ENCODE measurements at regions not wholly inside any gene's neighbourhood (a gene's known extent, or its start where the extent isn't known, plus 50 kb on each side); places are given as distances from the start of the nearest gene placed in this dataset.

DNA sequence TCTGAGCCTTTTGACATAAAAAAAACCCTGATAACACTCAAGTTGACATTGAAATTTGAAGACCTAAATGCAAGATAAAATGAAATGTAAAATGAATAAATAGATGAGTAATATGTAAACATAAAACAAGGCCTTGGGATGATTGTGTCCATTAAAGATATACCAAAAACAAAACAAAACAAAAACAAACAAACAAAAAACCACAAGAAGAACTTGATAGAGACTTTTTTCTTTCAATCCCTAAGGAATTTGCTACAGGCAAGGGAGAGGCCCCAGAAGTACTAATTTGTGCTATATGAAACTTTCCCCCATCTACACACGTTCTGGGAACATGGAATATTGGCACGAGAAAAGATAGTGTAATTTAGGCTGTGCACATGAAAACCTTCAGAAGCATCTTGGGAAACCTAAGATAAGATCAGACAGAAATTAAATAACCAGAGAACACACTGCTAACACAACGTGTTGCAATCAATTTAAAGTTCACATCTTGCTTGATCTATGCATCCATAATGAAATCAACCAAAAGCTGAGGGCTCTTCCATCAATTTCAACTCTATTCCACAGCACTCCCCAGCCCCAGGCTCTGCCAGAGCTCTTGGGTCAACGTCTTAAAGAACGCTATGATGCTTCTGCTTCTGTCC is 201.1 kb upstream of the RREB1 start:
- Histone ChIP-seq H3K27me3 (ENCODE audit: insufficient read depth, low read length, poor library complexity) (no peaks in the 10 kb centered on the region), H2BK15ac (replicated peaks; ENCODE audit: low read depth) (no peak overlapping the region), H3K18ac (ENCODE audit: low read length) (no peak overlapping the region), H3K23ac (ENCODE audit: low read length) (no peak overlapping the region), H3K36me3 (ENCODE audit: control insufficient read depth, insufficient read depth, low read length) (no peaks in the 10 kb centered on the region), H3K9ac (ENCODE audit: low read length) (no peak overlapping the region), H2BK120ac (ENCODE audit: low read depth, low read length) (no peak overlapping the region), H4K8ac (ENCODE audit: low read depth, low read length) (no peak overlapping the region), H3K79me1 (ENCODE audit: low read length) (no peaks in the 10 kb centered on the region), H3K4me1 (ENCODE audit: control insufficient read depth, low read depth, low read length) (peaks cover 2% of the 10 kb centered on the region), H3K4ac (ENCODE audit: low read depth, low read length) (no peak overlapping the region), H3K27ac (ENCODE audit: low read depth, low read length) (no peak overlapping the region), H2AK5ac (ENCODE audit: low read length) (no peak overlapping the region), H4K5ac (ENCODE audit: low read length) (no peak overlapping the region), H3K56ac (ENCODE audit: low read length) (no peak overlapping the region), H3K4me2 (ENCODE audit: low read length) (no peak overlapping the region), H3K4me3 (ENCODE audit: low read length) (no peak overlapping the region), H2BK5ac (ENCODE audit: low read length) (no peak overlapping the region), H3K79me2 (ENCODE audit: control insufficient read depth, insufficient read depth, low read length) (no peaks in the 10 kb centered on the region)
- no peak for DNase-seq
- no CpG with 5 or more reads among the region's 5 CpGs for WGBS (ENCODE audit: extremely low coverage, insufficient coverage, low lambda C conversion rate)

DNA sequence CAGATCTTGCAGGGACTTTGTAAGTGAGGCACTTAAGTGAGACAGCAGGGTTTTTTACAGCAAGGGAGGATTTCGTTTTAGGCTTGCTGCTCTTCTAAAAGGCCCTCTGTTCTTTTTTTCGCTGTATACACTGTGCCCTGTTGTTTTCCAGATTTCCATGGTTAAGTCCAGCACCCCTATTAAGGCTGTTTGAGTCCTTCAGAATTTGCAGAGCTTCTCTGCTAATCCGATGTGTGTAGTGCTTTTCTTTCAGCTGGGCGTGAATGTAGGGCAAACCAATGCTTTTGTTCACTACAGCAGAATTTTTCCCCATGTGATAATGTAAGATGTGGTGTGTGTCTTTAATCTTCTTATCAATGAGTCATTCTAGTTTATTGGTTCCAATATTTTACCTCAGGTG is 200.5 kb upstream of the RREB1 start:
- no peak overlapping the region for H3K23ac ChIP-seq (ENCODE audit: low read length)
- H3K9ac ChIP-seq (ENCODE audit: low read length) = no peak overlapping the region
- no peak overlapping the region for H3K27ac ChIP-seq (ENCODE audit: low read depth, low read length)
- no peaks in the 10 kb centered on the region for H3K79me1 ChIP-seq (ENCODE audit: low read length)
- DNase-seq = no peak
- no peak overlapping the region for H3K4me2 ChIP-seq (ENCODE audit: low read length)
- H2BK15ac ChIP-seq (replicated peaks; ENCODE audit: low read depth) = no peak overlapping the region
- H3K4ac ChIP-seq (ENCODE audit: low read depth, low read length) = no peak overlapping the region
- H4K5ac ChIP-seq (ENCODE audit: low read length) = no peak overlapping the region
- no peak overlapping the region for H2AK5ac ChIP-seq (ENCODE audit: low read length)
- H3K4me1 ChIP-seq (ENCODE audit: control insufficient read depth, low read depth, low read length) = peaks cover 2% of the 10 kb centered on the region
- no peak overlapping the region for H3K4me3 ChIP-seq (ENCODE audit: low read length)
- H3K79me2 ChIP-seq (ENCODE audit: control insufficient read depth, insufficient read depth, low read length) = no peaks in the 10 kb centered on the region
- no peak overlapping the region for H2BK5ac ChIP-seq (ENCODE audit: low read length)
- H3K27me3 ChIP-seq (ENCODE audit: insufficient read depth, low read length, poor library complexity) = no peaks in the 10 kb centered on the region
- no CpG with 5 or more reads among the region's 4 CpGs for WGBS (ENCODE audit: extremely low coverage, insufficient coverage, low lambda C conversion rate)
- no peak overlapping the region for H2BK120ac ChIP-seq (ENCODE audit: low read depth, low read length)
- H3K36me3 ChIP-seq (ENCODE audit: control insufficient read depth, insufficient read depth, low read length) = no peaks in the 10 kb centered on the region
- no peak overlapping the region for H4K8ac ChIP-seq (ENCODE audit: low read depth, low read length)
- no peak overlapping the region for H3K18ac ChIP-seq (ENCODE audit: low read length)
- no peak overlapping the region for H3K56ac ChIP-seq (ENCODE audit: low read length)

DNA sequence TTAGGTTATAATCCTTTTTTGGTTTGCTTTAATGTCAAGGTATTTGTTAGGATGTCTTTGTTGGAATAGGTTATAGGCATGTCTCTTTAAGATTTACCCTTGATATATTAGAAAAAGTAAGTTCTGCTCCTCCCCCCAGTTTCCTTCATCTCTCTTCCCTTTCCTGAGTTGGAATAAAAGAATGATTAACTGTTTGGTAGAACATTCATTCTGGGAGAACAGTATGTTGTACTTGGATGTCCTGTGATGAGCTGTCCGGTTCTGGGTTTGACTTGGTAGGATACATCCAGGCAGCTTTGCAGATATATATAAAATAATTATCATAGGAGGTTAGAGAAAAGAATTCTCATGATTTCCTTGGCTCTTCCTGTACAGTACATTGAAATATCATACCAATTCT is 199.6 kb upstream of the RREB1 start:
- no peaks in the 10 kb centered on the region for H3K36me3 ChIP-seq (ENCODE audit: control insufficient read depth, insufficient read depth, low read length)
- H3K4me3 ChIP-seq (ENCODE audit: low read length) = no peak overlapping the region
- H2BK15ac ChIP-seq (replicated peaks; ENCODE audit: low read depth) = no peak overlapping the region
- no peaks in the 10 kb centered on the region for H3K79me2 ChIP-seq (ENCODE audit: control insufficient read depth, insufficient read depth, low read length)
- H2BK120ac ChIP-seq (ENCODE audit: low read depth, low read length) = no peak overlapping the region
- no peak overlapping the region for H4K5ac ChIP-seq (ENCODE audit: low read length)
- H3K23ac ChIP-seq (ENCODE audit: low read length) = no peak overlapping the region
- peaks cover 2% of the 10 kb centered on the region for H3K4me1 ChIP-seq (ENCODE audit: control insufficient read depth, low read depth, low read length)
- no peak overlapping the region for H2BK5ac ChIP-seq (ENCODE audit: low read length)
- no peak overlapping the region for H3K4me2 ChIP-seq (ENCODE audit: low read length)
- H3K9ac ChIP-seq (ENCODE audit: low read length) = no peak overlapping the region
- H3K56ac ChIP-seq (ENCODE audit: low read length) = no peak overlapping the region
- no peak overlapping the region for H3K18ac ChIP-seq (ENCODE audit: low read length)
- no peak overlapping the region for H3K27ac ChIP-seq (ENCODE audit: low read depth, low read length)
- DNase-seq = no peak
- H4K8ac ChIP-seq (ENCODE audit: low read depth, low read length) = no peak overlapping the region
- no peaks in the 10 kb centered on the region for H3K27me3 ChIP-seq (ENCODE audit: insufficient read depth, low read length, poor library complexity)
- no peak overlapping the region for H2AK5ac ChIP-seq (ENCODE audit: low read length)
- no peaks in the 10 kb centered on the region for H3K79me1 ChIP-seq (ENCODE audit: low read length)
- no peak overlapping the region for H3K4ac ChIP-seq (ENCODE audit: low read depth, low read length)
- WGBS (ENCODE audit: extremely low coverage, insufficient coverage, low lambda C conversion rate) = no CpG with 5 or more reads among the region's 1 CpG

DNA sequence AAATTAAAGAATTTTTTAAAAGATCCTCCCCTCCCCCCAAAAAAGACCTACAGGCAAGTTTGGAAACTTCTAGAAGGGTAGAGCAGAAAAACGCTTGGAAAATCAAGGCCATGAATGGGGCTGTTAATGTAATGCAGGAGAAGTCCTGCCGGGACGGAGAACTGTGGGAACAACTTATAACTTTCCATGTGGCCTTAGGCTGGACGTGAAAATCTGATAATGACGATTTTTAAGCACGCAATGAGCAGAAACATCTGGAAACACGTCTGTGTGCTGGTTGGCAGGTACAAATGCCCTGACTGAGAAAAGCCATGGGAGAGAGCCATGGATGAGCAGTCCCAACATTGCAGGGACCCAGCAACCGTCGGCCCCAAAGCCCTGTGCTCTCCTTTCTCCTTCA is 198.7 kb upstream of the RREB1 start:
- H3K9ac ChIP-seq (ENCODE audit: low read length) = no peak overlapping the region
- no peak for DNase-seq
- H3K23ac ChIP-seq (ENCODE audit: low read length) = no peak overlapping the region
- H3K4me2 ChIP-seq (ENCODE audit: low read length) = no peak overlapping the region
- no peak overlapping the region for H2BK120ac ChIP-seq (ENCODE audit: low read depth, low read length)
- no peak overlapping the region for H2AK5ac ChIP-seq (ENCODE audit: low read length)
- no peak overlapping the region for H3K56ac ChIP-seq (ENCODE audit: low read length)
- no peak overlapping the region for H2BK5ac ChIP-seq (ENCODE audit: low read length)
- H3K18ac ChIP-seq (ENCODE audit: low read length) = no peak overlapping the region
- H3K27ac ChIP-seq (ENCODE audit: low read depth, low read length) = no peak overlapping the region
- no peaks in the 10 kb centered on the region for H3K79me2 ChIP-seq (ENCODE audit: control insufficient read depth, insufficient read depth, low read length)
- peaks cover 2% of the 10 kb centered on the region for H3K4me1 ChIP-seq (ENCODE audit: control insufficient read depth, low read depth, low read length)
- no peaks in the 10 kb centered on the region for H3K36me3 ChIP-seq (ENCODE audit: control insufficient read depth, insufficient read depth, low read length)
- no peak overlapping the region for H4K8ac ChIP-seq (ENCODE audit: low read depth, low read length)
- no peaks in the 10 kb centered on the region for H3K79me1 ChIP-seq (ENCODE audit: low read length)
- WGBS (ENCODE audit: extremely low coverage, insufficient coverage, low lambda C conversion rate) = no CpG with 5 or more reads among the region's 9 CpGs
- H3K4me3 ChIP-seq (ENCODE audit: low read length) = no peak overlapping the region
- H3K4ac ChIP-seq (ENCODE audit: low read depth, low read length) = no peak overlapping the region
- no peak overlapping the region for H2BK15ac ChIP-seq (replicated peaks; ENCODE audit: low read depth)
- no peaks in the 10 kb centered on the region for H3K27me3 ChIP-seq (ENCODE audit: insufficient read depth, low read length, poor library complexity)
- no peak overlapping the region for H4K5ac ChIP-seq (ENCODE audit: low read length)

DNA sequence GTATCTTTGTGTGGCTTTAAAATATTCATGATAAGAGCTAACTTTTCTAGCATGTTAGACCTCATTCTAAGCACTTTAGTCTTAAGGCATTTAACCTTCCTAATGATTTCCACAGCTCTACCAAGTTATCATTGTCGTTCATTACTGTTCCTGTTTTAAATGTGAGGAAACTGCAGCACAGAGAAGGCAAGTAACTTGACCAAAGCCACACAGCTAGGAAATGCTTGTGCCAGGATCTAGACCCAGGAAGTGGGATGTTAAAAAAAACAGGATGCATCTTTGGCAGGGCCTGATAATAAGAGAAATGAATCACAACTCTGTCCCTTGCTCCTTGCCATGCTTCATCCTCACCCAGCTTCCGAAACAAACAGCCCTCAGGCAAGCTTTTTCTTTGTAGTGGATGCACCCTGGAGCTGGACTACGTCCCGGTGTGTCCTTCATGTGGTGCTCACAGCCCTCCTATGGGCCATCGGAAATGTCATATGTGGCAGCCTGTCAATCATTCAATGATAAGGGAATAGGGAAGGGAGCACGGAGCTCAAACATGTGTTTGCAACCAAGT is 196.9 kb upstream of the RREB1 start:
- H3K4me3 ChIP-seq (ENCODE audit: low read length) = no peak overlapping the region
- no peak overlapping the region for H2BK5ac ChIP-seq (ENCODE audit: low read length)
- H3K79me2 ChIP-seq (ENCODE audit: control insufficient read depth, insufficient read depth, low read length) = no peaks in the 10 kb centered on the region
- no peak overlapping the region for H4K5ac ChIP-seq (ENCODE audit: low read length)
- H3K4me2 ChIP-seq (ENCODE audit: low read length) = no peak overlapping the region
- peaks cover 2% of the 10 kb centered on the region for H3K4me1 ChIP-seq (ENCODE audit: control insufficient read depth, low read depth, low read length)
- H3K56ac ChIP-seq (ENCODE audit: low read length) = no peak overlapping the region
- no peak overlapping the region for H2BK15ac ChIP-seq (replicated peaks; ENCODE audit: low read depth)
- H2AK5ac ChIP-seq (ENCODE audit: low read length) = no peak overlapping the region
- H3K79me1 ChIP-seq (ENCODE audit: low read length) = no peaks in the 10 kb centered on the region
- DNase-seq = no peak
- WGBS (ENCODE audit: extremely low coverage, insufficient coverage, low lambda C conversion rate) = no CpG with 5 or more reads among the region's 6 CpGs
- no peaks in the 10 kb centered on the region for H3K27me3 ChIP-seq (ENCODE audit: insufficient read depth, low read length, poor library complexity)
- H3K27ac ChIP-seq (ENCODE audit: low read depth, low read length) = no peak overlapping the region
- no peaks in the 10 kb centered on the region for H3K36me3 ChIP-seq (ENCODE audit: control insufficient read depth, insufficient read depth, low read length)
- no peak overlapping the region for H3K9ac ChIP-seq (ENCODE audit: low read length)
- H4K8ac ChIP-seq (ENCODE audit: low read depth, low read length) = no peak overlapping the region
- H3K4ac ChIP-seq (ENCODE audit: low read depth, low read length) = no peak overlapping the region
- H3K18ac ChIP-seq (ENCODE audit: low read length) = no peak overlapping the region
- H2BK120ac ChIP-seq (ENCODE audit: low read depth, low read length) = no peak overlapping the region
- no peak overlapping the region for H3K23ac ChIP-seq (ENCODE audit: low read length)

DNA sequence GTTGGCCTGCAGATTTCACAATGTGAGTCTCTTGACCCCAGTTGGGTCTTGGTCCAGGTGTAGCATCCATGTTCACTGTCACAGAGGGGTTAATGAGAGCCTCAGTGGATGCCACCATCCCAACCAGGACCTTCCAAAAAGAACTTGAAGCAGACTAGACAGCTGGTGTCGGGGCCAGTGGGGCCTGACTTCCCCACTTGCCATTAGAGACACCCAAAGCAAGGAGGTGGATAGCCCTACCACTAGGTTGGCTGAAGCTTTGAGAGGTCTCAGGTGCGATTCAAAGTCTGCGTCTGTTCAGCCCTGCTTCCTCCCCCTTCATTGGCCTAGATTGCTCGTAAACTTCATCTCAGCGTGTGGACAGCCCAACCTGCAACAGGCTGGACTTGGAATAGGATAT is 196.4 kb upstream of the RREB1 start:
- H4K5ac ChIP-seq (ENCODE audit: low read length) = no peak overlapping the region
- H3K79me1 ChIP-seq (ENCODE audit: low read length) = no peaks in the 10 kb centered on the region
- H2AK5ac ChIP-seq (ENCODE audit: low read length) = no peak overlapping the region
- no peak overlapping the region for H2BK15ac ChIP-seq (replicated peaks; ENCODE audit: low read depth)
- H2BK5ac ChIP-seq (ENCODE audit: low read length) = no peak overlapping the region
- H3K27ac ChIP-seq (ENCODE audit: low read depth, low read length) = no peak overlapping the region
- no peak overlapping the region for H3K56ac ChIP-seq (ENCODE audit: low read length)
- no peak overlapping the region for H3K4me2 ChIP-seq (ENCODE audit: low read length)
- no peak for DNase-seq
- no peak overlapping the region for H3K23ac ChIP-seq (ENCODE audit: low read length)
- no peaks in the 10 kb centered on the region for H3K36me3 ChIP-seq (ENCODE audit: control insufficient read depth, insufficient read depth, low read length)
- no peak overlapping the region for H2BK120ac ChIP-seq (ENCODE audit: low read depth, low read length)
- no peak overlapping the region for H3K4me3 ChIP-seq (ENCODE audit: low read length)
- H3K9ac ChIP-seq (ENCODE audit: low read length) = no peak overlapping the region
- no peak overlapping the region for H3K4ac ChIP-seq (ENCODE audit: low read depth, low read length)
- no peak overlapping the region for H4K8ac ChIP-seq (ENCODE audit: low read depth, low read length)
- no peaks in the 10 kb centered on the region for H3K27me3 ChIP-seq (ENCODE audit: insufficient read depth, low read length, poor library complexity)
- no CpG with 5 or more reads among the region's 5 CpGs for WGBS (ENCODE audit: extremely low coverage, insufficient coverage, low lambda C conversion rate)
- no peak overlapping the region for H3K18ac ChIP-seq (ENCODE audit: low read length)
- H3K4me1 ChIP-seq (ENCODE audit: control insufficient read depth, low read depth, low read length) = no peaks in the 10 kb centered on the region
- no peaks in the 10 kb centered on the region for H3K79me2 ChIP-seq (ENCODE audit: control insufficient read depth, insufficient read depth, low read length)

Measured in mesendoderm (in vitro differentiated cells).